SK-N-MC (cell line): ENCODE measurements at regions not wholly inside any gene's neighbourhood (a gene's known extent, or its start where the extent isn't known, plus 50 kb on each side); places are given as distances from the start of the nearest gene placed in this dataset.

Experiments
- DNase-seq: peaks from one replicate; pipeline ENCODE4 v3.0.0-alpha.2; 2011; ENCODE audit warnings: low read depth, low spot score
- H3K27ac ChIP-seq: fragments of 200-600 bp; sonication (generic); 2 replicates; pipeline ENCODE4 v1.5.1; 2016; ENCODE audit warnings: mixed run types
- H3K36me3 ChIP-seq: fragments of 200-600 bp; sonication (generic); 2 replicates; pipeline ENCODE4 v1.6.1; 2017; ENCODE audit warnings: antibody characterized with exemption, low read length, mixed read lengths; ENCODE audit not compliant: insufficient read depth
- H3K4me3 ChIP-seq: fragments of 200-600 bp; sonication (generic); 2 replicates; pipeline ENCODE4 v1.5.1; 2016
- H3K9ac ChIP-seq: fragments of 200-600 bp; sonication (generic); 2 replicates; pipeline ENCODE4 v1.8.0; 2017; ENCODE audit warnings: mixed run types, mixed read lengths; ENCODE audit not compliant: insufficient read length
- H3K9me3 ChIP-seq: fragments of 200-600 bp; sonication (generic); 2 replicates; pipeline ENCODE4 v1.6.1; 2017; ENCODE audit warnings: low read depth, mild to moderate bottlenecking, antibody characterized with exemption, low read length, moderate library complexity, mixed read lengths
- EZH2 ChIP-seq: fragments of 200-600 bp; sonication (generic); IDR thresholded peaks from one replicate; pipeline ENCODE4 v1.6.1; 2017; ENCODE audit warnings: antibody characterized with exemption
- FOXP2 ChIP-seq: optimal IDR thresholded peaks from 2 replicates; pipeline ENCODE3; 2011; ENCODE audit warnings: mild to moderate bottlenecking, moderate library complexity; ENCODE audit not compliant: insufficient read depth; ENCODE audit errors: extremely low read length, control extremely low read depth
- POLR2AphosphoS5 ChIP-seq: IDR thresholded peaks from 2 replicates; pipeline ENCODE4 v1.6.1; 2012; ENCODE audit warnings: mild to moderate bottlenecking, low read depth, low read length, borderline replicate concordance

DNA sequence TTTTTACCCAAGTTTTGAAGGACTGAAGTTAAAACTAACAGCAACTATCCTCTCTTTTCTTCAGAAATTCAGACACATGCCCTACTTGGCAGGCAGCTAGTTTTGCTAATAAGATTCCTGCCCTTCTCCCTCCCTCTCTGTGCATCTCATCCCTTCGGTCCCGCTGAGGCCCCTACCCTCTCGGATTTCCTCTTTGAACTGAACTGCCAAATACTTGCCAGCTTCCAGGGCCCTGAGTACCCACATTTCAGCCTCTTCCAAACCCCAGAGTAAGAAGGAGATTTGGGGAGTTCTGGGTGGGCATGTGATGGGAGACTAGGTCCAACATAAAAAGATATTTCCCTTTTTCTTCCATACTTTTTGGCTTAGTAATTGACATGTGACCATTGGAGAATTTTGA, 116.5 kb upstream of the JUN start:
- Histone ChIP-seq H3K4me3 (no peak overlapping the region), H3K36me3 (no peaks in the 10 kb centered on the region), H3K27ac (no peak overlapping the region), H3K9ac (no peak overlapping the region), H3K9me3 (no peaks in the 10 kb centered on the region)
- TF ChIP-seq EZH2, result no peak
- TF ChIP-seq POLR2AphosphoS5, result no peak
- no peak for TF ChIP-seq FOXP2
- DNase-seq, result no peak

- H3K9ac ChIP-seq, result no peak overlapping the region
- no peaks in the 10 kb centered on the region for H3K9me3 ChIP-seq
- H3K36me3 ChIP-seq, result no peaks in the 10 kb centered on the region
- TF ChIP-seq EZH2 (no peak), FOXP2 (no peak), POLR2AphosphoS5 (no peak)
- DNase-seq, result no peak
- no peak overlapping the region for H3K27ac ChIP-seq
- no peak overlapping the region for H3K4me3 ChIP-seq
These were observed 117.2 kb upstream of the JUN start for GRCh38 chr1:58901008-58901407.

- no peaks in the 10 kb centered on the region for H3K36me3 ChIP-seq
- no peak overlapping the region for H3K4me3 ChIP-seq
- TF ChIP-seq FOXP2 (no peak), POLR2AphosphoS5 (no peak), EZH2 (no peak)
- no peak overlapping the region for H3K27ac ChIP-seq
- no peak overlapping the region for H3K9ac ChIP-seq
- DNase-seq, result no peak
- H3K9me3 ChIP-seq, result no peaks in the 10 kb centered on the region
These were observed 119.1 kb upstream of the JUN start for GRCh38 chr1:58902830-58903513.

GRCh38 chr1:58903514-58904298, 119.9 kb upstream of the JUN start:
- no peak overlapping the region for H3K27ac ChIP-seq
- no peaks in the 10 kb centered on the region for H3K36me3 ChIP-seq
- no peaks in the 10 kb centered on the region for H3K9me3 ChIP-seq
- TF ChIP-seq EZH2 (no peak), POLR2AphosphoS5 (peak; percentile 29; the same call in 1 of the 2 replicates), FOXP2 (no peak)
- 0 out of 2 replicates have a peak overlapping the region, but pooled peaks have one; percentile 25 for H3K4me3 ChIP-seq
- no peak for DNase-seq
- no peak overlapping the region for H3K9ac ChIP-seq

DNA sequence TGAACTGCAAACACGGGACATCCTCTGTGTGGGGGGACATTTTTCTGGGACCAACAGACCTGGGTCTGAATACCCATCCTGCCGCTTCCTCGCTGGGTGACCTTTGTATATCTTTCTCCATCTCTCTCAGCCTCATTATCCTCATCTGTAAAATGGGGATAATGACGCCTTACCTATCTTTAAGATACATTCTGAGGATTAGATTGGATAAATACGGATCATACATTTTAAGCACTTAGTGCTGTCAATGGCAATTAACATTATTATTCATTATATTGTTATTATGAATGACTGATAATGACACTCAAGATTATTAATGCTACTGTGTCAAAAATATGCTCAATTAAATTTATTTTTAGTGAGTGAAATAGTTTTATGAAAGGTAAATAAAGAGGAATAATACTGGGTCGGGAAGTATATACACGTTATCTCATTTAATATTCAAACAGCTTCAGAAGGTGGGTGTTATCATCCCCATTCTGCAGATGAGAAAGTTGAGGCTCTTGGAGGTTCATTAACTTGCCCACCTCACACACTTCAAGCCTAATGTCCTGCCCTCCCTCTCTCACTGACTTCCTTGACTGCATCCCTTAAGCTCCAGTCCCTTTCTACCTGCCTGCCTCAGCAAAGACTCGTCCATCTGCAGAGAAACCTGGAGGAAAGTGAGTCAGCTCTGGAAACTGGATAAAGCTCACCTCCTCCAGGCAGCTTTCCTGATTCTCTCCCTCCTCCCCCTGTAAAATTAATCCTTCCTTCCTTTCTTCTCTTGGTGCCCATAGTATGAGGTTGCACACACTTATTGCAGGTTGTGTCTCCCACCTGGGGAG, 120.7 kb upstream of the JUN start:
- Histone ChIP-seq H3K9ac (no peak overlapping the region), H3K36me3 (no peaks in the 10 kb centered on the region), H3K27ac (no peak overlapping the region), H3K9me3 (no peaks in the 10 kb centered on the region), H3K4me3 (no peak overlapping the region)
- no peak for TF ChIP-seq FOXP2
- TF ChIP-seq EZH2, result no peak
- no peak for TF ChIP-seq POLR2AphosphoS5
- DNase-seq, result no peak

GRCh38 chr1:58905126-58905490, 121.3 kb upstream of the JUN start:
- Histone ChIP-seq H3K27ac (no peak overlapping the region), H3K9ac (no peak overlapping the region), H3K36me3 (no peaks in the 10 kb centered on the region), H3K9me3 (no peaks in the 10 kb centered on the region), H3K4me3 (no peak overlapping the region)
- TF ChIP-seq EZH2, result no peak
- no peak for TF ChIP-seq FOXP2
- TF ChIP-seq POLR2AphosphoS5, result no peak
- DNase-seq, result no peak

DNA sequence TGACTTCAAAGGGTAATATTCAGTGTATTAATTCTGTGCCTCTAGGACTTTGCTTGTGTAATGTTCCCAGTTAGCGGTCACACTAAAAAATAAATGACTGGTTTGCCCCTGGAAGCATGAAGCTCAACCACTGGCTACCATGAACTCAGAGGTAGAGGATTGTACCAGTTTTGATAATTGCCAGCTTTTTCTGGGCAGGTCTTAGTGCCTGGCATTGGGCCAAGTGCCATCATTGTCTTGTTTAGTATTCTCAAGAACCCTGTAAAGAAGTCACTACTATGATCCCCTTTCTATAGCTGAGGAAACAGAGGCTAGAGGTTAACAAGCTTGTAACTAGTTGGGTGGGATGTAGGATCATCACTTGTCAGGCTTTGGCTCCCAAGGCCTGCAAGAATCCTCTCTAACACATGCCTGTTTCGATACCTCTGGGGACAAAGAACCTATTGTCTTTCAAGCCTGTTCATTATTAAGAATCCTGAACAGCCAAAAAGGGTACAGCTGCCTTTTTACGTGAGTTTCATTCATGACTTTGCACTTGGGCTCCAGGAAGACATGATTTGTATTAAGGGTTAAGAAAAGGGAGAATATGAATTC, 121.9 kb upstream of the JUN start:
- H3K4me3 ChIP-seq, result no peak overlapping the region
- TF ChIP-seq FOXP2 (no peak), EZH2 (no peak), POLR2AphosphoS5 (no peak)
- H3K36me3 ChIP-seq, result no peaks in the 10 kb centered on the region
- no peak overlapping the region for H3K9ac ChIP-seq
- DNase-seq, result no peak
- H3K27ac ChIP-seq, result no peak overlapping the region
- H3K9me3 ChIP-seq, result no peaks in the 10 kb centered on the region

DNA sequence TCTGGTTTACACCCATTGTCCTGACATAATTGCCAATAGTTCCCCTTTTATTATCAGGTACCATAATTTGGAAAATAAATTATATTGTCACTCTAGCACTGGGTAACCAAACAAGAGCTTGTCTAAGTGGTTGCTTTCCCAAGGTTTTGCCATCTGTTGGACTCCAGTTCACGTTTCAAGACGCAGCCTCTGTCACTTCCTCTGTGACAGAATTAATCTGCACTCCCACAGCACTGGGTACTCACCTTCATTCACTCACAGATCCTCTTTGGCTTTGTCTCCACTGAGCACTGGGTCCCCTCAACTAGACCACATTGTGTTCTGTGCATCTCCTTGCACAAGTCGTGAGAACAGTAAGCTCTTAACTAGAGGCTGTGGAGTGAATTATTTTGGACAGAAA, 123.6 kb upstream of the JUN start:
- H3K27ac ChIP-seq, result no peak overlapping the region
- H3K9ac ChIP-seq, result no peak overlapping the region
- H3K4me3 ChIP-seq, result no peak overlapping the region
- no peaks in the 10 kb centered on the region for H3K9me3 ChIP-seq
- no peak for DNase-seq
- no peaks in the 10 kb centered on the region for H3K36me3 ChIP-seq
- TF ChIP-seq POLR2AphosphoS5 (no peak), EZH2 (no peak), FOXP2 (no peak)
